ENCODE measurements at regions not wholly inside any gene's neighbourhood (a gene's known extent, or its start where the extent isn't known, plus 50 kb on each side); places are given as distances from the start of the nearest gene placed in this dataset.
"Not testable (repeated sequence)": the region's sequence is repeated elsewhere in the genome, so short reads cannot be mapped to it uniquely, and the experiment has no call there.

- no peak for DNase-seq (ENCODE audit: low spot score)
Measured at GRCh38 chr1:196090226-196090625, 518.0 kb downstream of the KCNT2 start.

- no peak for DNase-seq (ENCODE audit: low spot score)
Measured at GRCh38 chr1:196088541-196088940, 519.7 kb downstream of the KCNT2 start.

GRCh38 chr1:196078691-196079090, 529.5 kb downstream of the KCNT2 start:
- no peak for DNase-seq (ENCODE audit: low spot score)

- no peak for DNase-seq (ENCODE audit: low spot score)
Measured at GRCh38 chr1:196075621-196076020, 532.6 kb downstream of the KCNT2 start.

GRCh38 chr1:196074182-196074581, 534.1 kb downstream of the KCNT2 start:
- no peak for DNase-seq (ENCODE audit: low spot score)

GRCh38 chr1:196071447-196071846, 536.8 kb downstream of the KCNT2 start:
- no peak for DNase-seq (ENCODE audit: low spot score)

GRCh38 chr1:196070940-196071339, 537.3 kb downstream of the KCNT2 start:
- DNase-seq (ENCODE audit: low spot score), result no peak

- no peak for DNase-seq (ENCODE audit: low spot score)
Measured at GRCh38 chr1:196063952-196064351, 544.3 kb downstream of the KCNT2 start.

GRCh38 chr1:196063294-196063693, 544.9 kb downstream of the KCNT2 start:
- no peak for DNase-seq (ENCODE audit: low spot score)

GRCh38 chr1:196060539-196060938, 547.7 kb downstream of the KCNT2 start:
- DNase-seq (ENCODE audit: low spot score), result no peak

- no peak for DNase-seq (ENCODE audit: low spot score)
Measured at GRCh38 chr1:196059210-196059609, 549.0 kb downstream of the KCNT2 start.

GRCh38 chr1:196056966-196057365, 551.3 kb downstream of the KCNT2 start:
- no peak for DNase-seq (ENCODE audit: low spot score)

GRCh38 chr1:196049407-196049806, 558.8 kb downstream of the KCNT2 start:
- DNase-seq (ENCODE audit: low spot score), result no peak

GRCh38 chr1:196043268-196043667, 565.0 kb downstream of the KCNT2 start:
- no peak for DNase-seq (ENCODE audit: low spot score)

GRCh38 chr1:196034080-196034706, 574.0 kb downstream of the KCNT2 start:
- DNase-seq (ENCODE audit: low spot score), result no peak

GRCh38 chr1:196031387-196031786, 576.9 kb downstream of the KCNT2 start:
- DNase-seq (ENCODE audit: low spot score), result not testable (repeated sequence)

GRCh38 chr1:196030455-196030854, 577.8 kb downstream of the KCNT2 start:
- no peak for DNase-seq (ENCODE audit: low spot score)

GRCh38 chr1:196029410-196029809, 578.8 kb downstream of the KCNT2 start:
- no peak for DNase-seq (ENCODE audit: low spot score)

GRCh38 chr1:196027127-196027526, 581.1 kb downstream of the KCNT2 start:
- DNase-seq (ENCODE audit: low spot score), result no peak

GRCh38 chr1:196021174-196021573, 587.1 kb downstream of the KCNT2 start:
- DNase-seq (ENCODE audit: low spot score), result not testable (repeated sequence)

- DNase-seq (ENCODE audit: low spot score), result no peak
Measured at GRCh38 chr1:196009362-196009761, 598.9 kb downstream of the KCNT2 start.

- no peak for DNase-seq (ENCODE audit: low spot score)
Measured at GRCh38 chr1:196007763-196008162, 600.5 kb downstream of the KCNT2 start.

- no peak for DNase-seq (ENCODE audit: low spot score)
Measured at GRCh38 chr1:196005426-196005825, 602.8 kb downstream of the KCNT2 start.

- DNase-seq (ENCODE audit: low spot score), result not testable (repeated sequence)
Measured at GRCh38 chr1:196004388-196004787, 603.9 kb downstream of the KCNT2 start.
